ACC112 (cell line): ENCODE measurements at regions not wholly inside any gene's neighbourhood (a gene's known extent, or its start where the extent isn't known, plus 50 kb on each side); places are given as distances from the start of the nearest gene placed in this dataset.
"Not testable (repeated sequence)": the region's sequence is repeated elsewhere in the genome, so short reads cannot be mapped to it uniquely, and the experiment has no call there.

Source experiments
- H2AFZ ChIP-seq: fragments of 200-600 bp; sonication (generic); one replicate; pipeline ENCODE4 v1.6.0; 2017; ENCODE audit warnings: antibody characterized with exemption, low read length; ENCODE audit not compliant: unreplicated experiment
- H3K27ac ChIP-seq: fragments of 200-600 bp; sonication (generic); 2 replicates; pipeline ENCODE4 v1.5.1; 2014; ENCODE audit warnings: low read depth, mild to moderate bottlenecking, antibody characterized with exemption, low read length, moderate library complexity
- H3K27me3 ChIP-seq: fragments of 200-600 bp; sonication (generic); 2 replicates; pipeline ENCODE4 v1.6.1; 2014; ENCODE audit warnings: mild to moderate bottlenecking, antibody characterized with exemption, low read length, moderate library complexity, mixed read lengths; ENCODE audit not compliant: insufficient read depth
- H3K36me3 ChIP-seq: fragments of 200-600 bp; sonication (generic); 2 replicates; pipeline ENCODE4 v1.6.1; 2016; ENCODE audit warnings: mild to moderate bottlenecking, antibody characterized with exemption, low read length, moderate library complexity, mixed read lengths; ENCODE audit not compliant: insufficient read depth
- H3K4me1 ChIP-seq: fragments of 200-600 bp; sonication (generic); one replicate; pipeline ENCODE4 v1.6.1; 2016; ENCODE audit warnings: low read length, mixed read lengths; ENCODE audit not compliant: insufficient read depth, unreplicated experiment, control insufficient read depth
- H3K4me3 ChIP-seq: fragments of 200-600 bp; sonication (generic); 2 replicates; pipeline ENCODE4 v1.5.1; 2014; ENCODE audit warnings: mild to moderate bottlenecking, low read depth, low read length
- H3K79me2 ChIP-seq: fragments of 200-600 bp; sonication (generic); one replicate; pipeline ENCODE4 v1.6.0; 2016; ENCODE audit warnings: low read length; ENCODE audit not compliant: control insufficient read depth, unreplicated experiment, insufficient read depth

DNA sequence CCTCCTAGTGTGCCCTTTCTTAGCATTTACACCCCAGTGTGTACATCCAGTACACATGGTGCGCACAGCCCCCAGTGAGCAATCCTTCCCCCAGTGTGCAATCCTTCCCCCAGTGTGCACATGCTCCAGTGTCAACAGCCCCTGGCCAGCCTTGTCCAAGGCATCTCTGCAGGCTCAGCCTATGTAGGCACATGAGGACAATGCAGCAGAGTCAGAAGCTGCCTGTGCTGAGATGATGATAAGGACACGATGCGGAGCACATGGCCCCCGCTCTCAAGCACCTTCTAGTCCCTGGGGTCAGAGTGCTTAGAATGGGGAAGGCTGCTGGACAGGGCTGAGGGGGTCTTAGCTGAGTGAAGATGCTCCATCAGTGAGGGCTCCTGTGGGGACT, 69.8 kb downstream of the GADD45G start:
- H3K27ac ChIP-seq: no peak overlapping the region
- H3K4me1 ChIP-seq: no peaks in the 10 kb centered on the region
- H3K27me3 ChIP-seq: no peaks in the 10 kb centered on the region
- no peak overlapping the region for H2AFZ ChIP-seq
- no peaks in the 10 kb centered on the region for H3K79me2 ChIP-seq
- no peak overlapping the region for H3K4me3 ChIP-seq
- H3K36me3 ChIP-seq: no peaks in the 10 kb centered on the region

DNA sequence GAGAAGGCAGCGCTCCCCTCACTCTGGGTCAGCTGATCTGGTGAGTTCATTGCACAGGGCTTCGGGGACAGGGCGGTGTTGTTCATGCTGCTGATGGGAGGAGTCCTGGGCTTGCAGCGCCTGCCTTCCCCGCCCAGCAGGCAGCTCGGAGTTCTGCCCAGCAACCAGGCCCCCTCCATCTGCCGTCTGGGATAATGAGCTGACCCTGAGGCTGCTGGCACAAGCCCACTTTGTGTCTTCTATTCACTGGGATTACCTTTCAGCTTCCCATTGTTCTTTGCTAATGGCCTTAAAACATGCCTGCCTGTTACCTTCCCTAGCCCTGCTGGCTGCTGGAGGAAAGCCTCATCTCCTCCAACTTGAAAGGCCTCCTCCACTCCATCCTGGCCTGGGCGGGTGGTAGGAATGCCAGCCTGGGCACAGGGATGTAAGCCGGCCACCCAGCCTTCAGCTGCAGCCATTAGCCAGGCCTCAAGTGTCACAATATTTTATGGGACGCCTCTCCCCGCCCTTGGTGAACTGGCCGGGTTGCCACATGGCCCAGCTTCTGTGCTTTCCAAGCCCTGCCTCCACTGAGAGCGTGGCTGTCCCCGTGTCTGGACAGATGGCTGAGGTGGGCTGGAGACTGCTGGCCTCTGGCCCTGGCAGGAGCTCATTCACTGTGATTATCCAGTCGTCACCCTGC, 70.4 kb downstream of the GADD45G start:
- Histone ChIP-seq H3K4me3 (no peak overlapping the region), H3K27ac (no peak overlapping the region), H3K27me3 (no peaks in the 10 kb centered on the region), H3K36me3 (no peaks in the 10 kb centered on the region), H3K79me2 (no peaks in the 10 kb centered on the region), H3K4me1 (no peaks in the 10 kb centered on the region), H2AFZ (no peak overlapping the region)

- H2AFZ ChIP-seq: no peak overlapping the region
- no peak overlapping the region for H3K4me3 ChIP-seq
- H3K79me2 ChIP-seq: no peaks in the 10 kb centered on the region
- H3K27me3 ChIP-seq: no peaks in the 10 kb centered on the region
- H3K27ac ChIP-seq: no peak overlapping the region
- H3K36me3 ChIP-seq: no peaks in the 10 kb centered on the region
- no peaks in the 10 kb centered on the region for H3K4me1 ChIP-seq
Measured at GRCh38 chr9:89676281-89676680, 71.5 kb downstream of the GADD45G start.

DNA sequence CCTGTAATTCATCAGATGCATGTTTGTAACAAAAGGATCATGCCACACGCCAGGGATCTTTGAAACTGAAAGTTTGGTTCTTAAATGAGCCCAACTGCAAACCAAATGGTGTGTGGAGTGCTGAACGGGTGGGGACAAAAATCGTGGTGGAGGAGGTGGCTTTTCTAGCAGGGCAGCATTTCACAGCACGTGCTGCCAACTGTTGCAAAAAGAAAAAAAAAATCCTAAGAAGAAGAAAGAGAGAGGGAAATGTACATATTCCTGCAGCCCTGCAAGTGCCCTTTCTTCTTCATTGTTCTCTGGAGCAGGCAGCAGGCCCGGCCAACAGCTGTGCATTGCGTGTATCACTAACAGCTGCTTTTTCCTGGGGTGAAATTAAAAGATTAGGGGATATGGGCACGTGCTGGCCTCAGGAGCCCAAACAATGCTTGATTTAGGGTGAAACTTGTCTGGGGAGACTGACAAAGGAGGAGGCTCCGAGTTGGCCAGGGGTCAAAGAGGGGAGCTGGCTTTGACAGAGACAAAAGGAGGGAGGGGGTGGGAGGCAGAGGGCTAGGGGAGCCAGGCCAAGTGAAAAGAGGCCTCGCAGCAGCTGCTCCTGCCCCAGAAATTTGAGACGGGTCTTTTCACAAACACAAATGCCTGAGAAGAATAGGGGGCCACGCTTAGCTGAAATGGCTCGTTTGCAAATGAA, 73.0 kb downstream of the GADD45G start:
- no peak overlapping the region for H3K4me3 ChIP-seq
- no peak overlapping the region for H3K27ac ChIP-seq
- no peaks in the 10 kb centered on the region for H3K4me1 ChIP-seq
- no peaks in the 10 kb centered on the region for H3K36me3 ChIP-seq
- H3K79me2 ChIP-seq: no peaks in the 10 kb centered on the region
- H3K27me3 ChIP-seq: no peaks in the 10 kb centered on the region
- no peak overlapping the region for H2AFZ ChIP-seq

DNA sequence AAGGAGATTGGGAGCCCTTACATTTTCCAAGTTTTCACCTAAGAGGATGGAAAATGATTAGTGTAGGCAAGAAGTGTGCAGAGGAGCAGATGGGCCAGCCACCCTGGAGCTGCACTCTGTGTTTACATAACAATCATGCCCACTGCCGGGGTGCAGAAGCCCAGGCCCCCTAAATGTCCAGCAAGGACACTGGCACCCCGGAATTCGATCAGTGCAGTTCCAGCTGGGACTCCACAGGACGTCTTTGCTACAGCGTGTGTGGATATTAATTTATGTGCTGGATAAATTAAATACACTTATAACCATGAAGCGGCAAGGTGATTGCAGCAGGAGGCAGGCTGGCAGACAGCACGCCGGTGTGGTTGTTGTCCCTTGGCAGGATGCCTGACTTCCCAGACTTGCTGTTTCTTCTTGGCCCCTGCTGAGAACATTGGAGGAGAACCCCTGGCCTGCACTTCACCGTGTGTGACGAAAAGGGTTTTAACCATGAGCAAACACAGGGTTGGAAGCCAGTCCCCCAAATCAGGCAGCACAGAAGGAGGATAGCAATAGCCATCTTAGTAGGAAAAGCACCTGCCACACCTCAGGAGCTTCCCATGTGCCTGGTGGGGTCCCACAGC, 73.7 kb downstream of the GADD45G start:
- Histone ChIP-seq H3K4me1 (no peaks in the 10 kb centered on the region), H3K36me3 (no peaks in the 10 kb centered on the region), H3K79me2 (no peaks in the 10 kb centered on the region), H3K4me3 (no peak overlapping the region), H3K27ac (no peak overlapping the region), H2AFZ (no peak overlapping the region), H3K27me3 (no peaks in the 10 kb centered on the region)

DNA sequence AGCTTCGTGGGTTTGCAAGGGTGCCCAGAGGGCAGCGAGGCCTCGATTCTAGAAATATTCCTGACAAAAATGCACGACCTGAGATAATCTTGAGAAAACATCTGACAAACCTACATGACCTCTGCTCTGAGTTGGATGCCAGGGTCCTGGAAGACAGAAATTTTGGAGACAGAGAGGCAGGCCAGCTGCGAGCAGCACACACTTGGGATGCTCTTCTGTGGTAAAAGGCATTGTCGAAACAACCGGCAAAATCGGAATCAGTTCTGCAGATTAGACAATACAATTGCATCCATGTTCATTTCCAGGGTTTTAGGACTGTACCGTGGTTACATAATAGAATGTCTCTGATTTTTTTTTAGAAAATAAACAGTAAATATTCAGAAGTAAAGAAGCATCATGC, 74.2 kb downstream of the GADD45G start:
- Histone ChIP-seq H3K79me2 (no peaks in the 10 kb centered on the region), H3K27me3 (no peaks in the 10 kb centered on the region), H3K4me1 (no peaks in the 10 kb centered on the region), H3K27ac (no peak overlapping the region), H2AFZ (no peak overlapping the region), H3K36me3 (no peaks in the 10 kb centered on the region), H3K4me3 (no peak overlapping the region)

DNA sequence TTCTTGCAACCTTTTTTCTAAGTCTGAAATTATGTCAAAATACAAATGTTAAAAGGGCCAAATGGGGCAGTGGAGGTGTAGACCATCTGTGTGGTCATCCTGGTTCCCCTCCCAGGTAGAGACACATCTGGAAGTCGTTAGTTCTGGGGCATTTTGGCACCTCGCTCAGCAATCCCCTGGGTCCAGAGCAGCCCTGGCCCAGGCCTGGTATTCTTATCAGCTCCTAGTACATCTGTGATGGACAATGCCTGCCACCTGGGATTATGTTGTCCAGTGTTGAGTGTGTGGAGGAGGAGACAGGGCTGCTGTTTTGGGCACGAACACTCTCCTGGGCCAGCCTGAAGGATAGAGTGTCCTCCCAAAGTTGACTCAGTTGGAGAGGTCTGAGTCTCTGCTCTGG, 74.8 kb downstream of the GADD45G start:
- Histone ChIP-seq H3K79me2 (no peaks in the 10 kb centered on the region), H2AFZ (no peak overlapping the region), H3K27me3 (no peaks in the 10 kb centered on the region)

GRCh38 chr9:89680547-89681467, 76.0 kb downstream of the GADD45G start:
- Histone ChIP-seq H3K4me3 (no peak overlapping the region), H3K27ac (no peak overlapping the region), H3K36me3 (no peaks in the 10 kb centered on the region), H2AFZ (no peak overlapping the region), H3K27me3 (no peaks in the 10 kb centered on the region), H3K4me1 (no peaks in the 10 kb centered on the region), H3K79me2 (no peaks in the 10 kb centered on the region)

More for the DNA sequence above, 74.8 kb downstream of the GADD45G start:
- Histone ChIP-seq H3K36me3 (no peaks in the 10 kb centered on the region), H3K4me3 (no peak overlapping the region), H3K27ac (no peak overlapping the region), H3K4me1 (no peaks in the 10 kb centered on the region)

DNA sequence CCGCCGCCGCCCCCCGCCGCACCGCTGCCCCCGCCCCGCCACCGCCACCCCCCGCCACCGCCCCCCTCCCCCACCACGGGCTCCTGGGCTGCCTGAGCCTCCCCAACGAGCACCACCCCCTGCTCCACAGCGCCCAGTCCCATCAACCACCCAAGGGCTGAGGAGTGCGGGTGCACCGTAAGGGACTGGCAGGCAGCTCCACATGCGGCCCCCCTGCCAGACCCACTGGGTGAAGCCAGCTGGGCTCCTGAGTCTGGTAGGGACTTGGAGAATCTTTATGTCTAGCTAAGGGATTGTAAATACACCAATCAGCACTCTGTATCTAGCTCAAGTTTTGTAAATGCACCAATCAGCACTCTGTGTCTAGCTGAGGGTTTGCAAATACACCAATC, 76.7 kb downstream of the GADD45G start:
- not testable (repeated sequence) for H3K27me3 ChIP-seq, H2AFZ ChIP-seq, H3K36me3 ChIP-seq, H3K4me1 ChIP-seq, H3K4me3 ChIP-seq, H3K79me2 ChIP-seq, H3K27ac ChIP-seq

- H2AFZ ChIP-seq: no peak overlapping the region
- H3K27me3 ChIP-seq: no peaks in the 10 kb centered on the region
- H3K27ac ChIP-seq: no peak overlapping the region
- H3K79me2 ChIP-seq: no peaks in the 10 kb centered on the region
- H3K4me3 ChIP-seq: no peak overlapping the region
- H3K4me1 ChIP-seq: no peaks in the 10 kb centered on the region
- H3K36me3 ChIP-seq: no peaks in the 10 kb centered on the region
Measured at GRCh38 chr9:89683626-89684025, 78.8 kb downstream of the GADD45G start.
